K562 (cell line): ENCODE measurements at regions not wholly inside any gene's neighbourhood (a gene's known extent, or its start where the extent isn't known, plus 50 kb on each side); places are given as distances from the start of the nearest gene placed in this dataset.
"Not testable (repeated sequence)": the region's sequence is repeated elsewhere in the genome, so short reads cannot be mapped to it uniquely, and the experiment has no call there.

Source experiments
- ATAC-seq: fragments of 200-7000 bp; cut with Tn5 transposase; 3 replicates; pipeline ENCODE4 v1.9.1; 2020; ENCODE audit warnings: moderate library complexity
- BruUV-seq: library from RNA; stranded (reverse); fragments of 400-500 nt; replicated peaks from 2 replicates; lab custom pipeline; 2021; lab: Mats Ljungman, UMichigan
- CTCF ChIA-PET: fragments of 300-600 bp; formaldehyde crosslinking; extraction: SDS; loops from one replicate; lab custom pipeline; 2021; ENCODE audit warnings: low intra/inter-chr PET ratio; lab: Yijun Ruan, JAX
- POLR2A ChIA-PET: fragments of 300-600, 350-650 bp; sonication (Branson Sonifier 250); formaldehyde crosslinking; extraction: SDS; loops from one replicate; lab custom pipeline; 2021; ENCODE audit warnings: antibody characterized with exemption, inconsistent platforms; lab: Yijun Ruan, JAX
- DNase-seq, 4 experiments: peaks; one replicate each; pipeline versions ENCODE4 v3.0.0 to v3.0.0-alpha.2; 2011 to 2018; ENCODE audit warnings: low spot score in 3 of 4, mixed read lengths in 3 of 4; ENCODE audit errors: extremely low read depth in 1 of 4
- FAIRE-seq: peaks from 2 replicates; lab custom pipeline; 2011; peaks lifted over from hg19 to GRCh38; lab: Jason Lieb, UNC
- H2AFZ ChIP-seq: 2 replicates; pipeline ENCODE4 v1.6.0; 2011; ENCODE audit warnings: low read depth, low read length, control low read depth, inconsistent platforms
- H3K27ac ChIP-seq: fragments of 200-600 bp; 3 replicates; pipeline ENCODE4 v1.8.0; 2011; ENCODE audit warnings: low read depth, mild to moderate bottlenecking, control low read depth, inconsistent platforms, low read length, moderate library complexity, mixed read lengths; ENCODE audit errors: extremely low read depth
- H3K27me3 ChIP-seq, 2 experiments: fragments of 300-600 bp in 1 of 2; 2 replicates in 1 of 2; 3 replicates in 1 of 2; pipeline versions ENCODE4 v1.6.0 to v1.8.0; 2011; ENCODE audit warnings: inconsistent platforms in 2 of 2, low read length in 2 of 2, mild to moderate bottlenecking in 1 of 2, mixed read lengths in 1 of 2, moderate library complexity in 1 of 2; ENCODE audit not compliant: control insufficient read depth in 2 of 2, insufficient read depth in 2 of 2
- H3K36me3 ChIP-seq: fragments of 300-600 bp; 3 replicates; pipeline ENCODE4 v1.8.0; 2011; ENCODE audit warnings: mild to moderate bottlenecking, low read length, inconsistent platforms; ENCODE audit not compliant: control insufficient read depth, insufficient read depth
- H3K4me1 ChIP-seq, 2 experiments: fragments of 200-600 bp in 1 of 2; replicated peaks in 1 of 2; 2 replicates in 1 of 2; 3 replicates in 1 of 2; pipeline versions ENCODE4 v1.5.1 to v1.8.0; 2011; ENCODE audit warnings: inconsistent platforms in 2 of 2, low read length in 2 of 2, mild to moderate bottlenecking in 1 of 2, mixed read lengths in 1 of 2, moderate library complexity in 1 of 2; ENCODE audit not compliant: control insufficient read depth in 2 of 2, insufficient read depth in 2 of 2
- H3K4me2 ChIP-seq: 2 replicates; pipeline ENCODE4 v1.6.1; 2011; ENCODE audit warnings: low read length, control low read depth, inconsistent platforms, mixed read lengths; ENCODE audit not compliant: insufficient read depth
- H3K4me3 ChIP-seq: fragments of 200-600 bp; sonication (generic), shearing (Covaris generic); 2 replicates; pipeline ENCODE4 v1.5.1; 2016; ENCODE audit warnings: control low read depth, inconsistent platforms
- H3K79me2 ChIP-seq: fragments of 200-600 bp; 3 replicates; pipeline ENCODE4 v1.8.0; 2011; ENCODE audit warnings: low read length, inconsistent platforms; ENCODE audit not compliant: control insufficient read depth, insufficient read depth
- H3K9ac ChIP-seq, 2 experiments: 2 replicates each; pipeline versions ENCODE4 v1.6.0 to v1.6.1; 2011; ENCODE audit warnings: low read depth in 2 of 2, low read length in 2 of 2, control low read depth in 1 of 2, inconsistent platforms in 1 of 2, mild to moderate bottlenecking in 1 of 2, mixed read lengths in 1 of 2; ENCODE audit not compliant: insufficient read depth in 1 of 2
- H3K9me1 ChIP-seq: one replicate; pipeline ENCODE4 v1.6.0; 2011; ENCODE audit warnings: inconsistent platforms, mild to moderate bottlenecking, low read length, moderate library complexity; ENCODE audit not compliant: control insufficient read depth, insufficient read depth
- H3K9me3 ChIP-seq: replicated peaks from 2 replicates; pipeline ENCODE4 v1.5.1; 2011; ENCODE audit warnings: low read depth, low read length, inconsistent platforms; ENCODE audit not compliant: control insufficient read depth, insufficient read depth
- H4K20me1 ChIP-seq: replicated peaks from 2 replicates; pipeline ENCODE4 v1.6.1; 2011; ENCODE audit warnings: low read length, inconsistent platforms, mixed read lengths; ENCODE audit not compliant: control insufficient read depth, insufficient read depth
- ZNF121 ChIP-seq: sonication (generic); formaldehyde crosslinking; conservative IDR thresholded peaks from 2 replicates; pipeline ENCODE4 v1.8.0; 2022; ENCODE audit warnings: missing genetic modification reagents
- WGBS: fragments of 100-300 bp; shearing (Covaris generic); methylation state at CpG from one replicate; pipeline ENCODE4 v1.1.6; 2016; ENCODE audit warnings: low coverage, mixed read lengths; ENCODE audit not compliant: insufficient coverage; ENCODE audit errors: missing lambda C conversion rate; 5-methylcytosine and 5-hydroxymethylcytosine counted together
- in situ Hi-C: fragments of 300-500 bp; cut with MboI; formaldehyde crosslinking; loops from 4 replicates; pipeline ENCODE4 v1.15.0; 2018; ENCODE audit warnings: inconsistent platforms, mixed read lengths
- intact Hi-C: fragments of 100-400 bp; cut with micrococcal nuclease; formaldehyde crosslinking; loops from 2 replicates; pipeline ENCODE4 v1.14.2; 2022

DNA sequence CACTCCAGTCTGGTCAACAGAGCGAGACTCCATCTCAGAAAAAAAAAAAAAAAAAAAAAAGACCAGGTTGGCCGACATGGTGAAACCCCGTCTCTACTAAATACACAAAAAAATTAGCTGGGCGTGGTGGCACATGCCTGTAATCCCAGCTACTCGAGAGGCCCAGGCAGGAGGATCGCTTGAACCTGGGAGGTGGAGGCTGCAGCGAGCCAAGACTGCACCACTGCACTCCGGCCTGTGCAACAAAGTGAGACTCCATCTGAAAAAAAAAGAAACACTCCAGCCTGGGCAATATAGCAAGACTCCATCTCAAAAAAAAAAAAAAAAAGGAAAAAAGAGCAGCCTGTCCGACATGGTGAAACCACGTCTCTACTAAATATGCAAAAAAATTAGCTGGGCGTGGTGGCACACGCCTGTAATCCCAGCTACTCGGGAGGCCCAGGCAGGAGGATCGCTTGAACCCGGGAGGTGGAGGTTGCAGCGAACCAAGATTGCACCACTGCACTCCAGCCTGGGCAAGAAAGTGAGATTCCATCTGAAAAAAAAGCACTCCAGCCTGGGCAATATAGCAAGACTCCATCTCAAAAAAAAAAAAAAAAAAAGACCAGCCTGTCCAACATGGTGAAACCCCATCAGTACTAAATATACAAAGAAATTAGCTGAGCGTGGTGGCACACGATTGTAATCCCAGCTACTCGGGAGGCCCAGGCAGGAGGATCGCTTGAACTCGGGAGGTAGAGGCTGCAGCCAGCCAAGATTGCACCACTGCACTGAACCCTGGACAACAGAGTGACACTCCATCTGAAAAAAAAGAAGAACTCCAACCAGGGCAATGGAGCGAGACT, 343.3 kb upstream of the PLGLB2 start:
- H3K9me1 ChIP-seq, H3K4me1 ChIP-seq, H3K79me2 ChIP-seq, intact Hi-C loops, POLR2A ChIA-PET, in situ Hi-C loops, H3K36me3 ChIP-seq, H2AFZ ChIP-seq, ATAC-seq, DNase-seq, H3K27ac ChIP-seq, H3K9me3 ChIP-seq, BruUV-seq, H3K4me2 ChIP-seq, H3K9ac ChIP-seq, FAIRE-seq, CTCF ChIA-PET, H3K27me3 ChIP-seq, H4K20me1 ChIP-seq, H3K4me3 ChIP-seq: not testable (repeated sequence)
- WGBS: 32% methylated on average over 16 of the region's 22 CpGs
- 0 out of 2 replicates have a peak, but pooled peaks have one; percentile 54 for TF ChIP-seq ZNF121 (CRISPR knock-in tag)

DNA sequence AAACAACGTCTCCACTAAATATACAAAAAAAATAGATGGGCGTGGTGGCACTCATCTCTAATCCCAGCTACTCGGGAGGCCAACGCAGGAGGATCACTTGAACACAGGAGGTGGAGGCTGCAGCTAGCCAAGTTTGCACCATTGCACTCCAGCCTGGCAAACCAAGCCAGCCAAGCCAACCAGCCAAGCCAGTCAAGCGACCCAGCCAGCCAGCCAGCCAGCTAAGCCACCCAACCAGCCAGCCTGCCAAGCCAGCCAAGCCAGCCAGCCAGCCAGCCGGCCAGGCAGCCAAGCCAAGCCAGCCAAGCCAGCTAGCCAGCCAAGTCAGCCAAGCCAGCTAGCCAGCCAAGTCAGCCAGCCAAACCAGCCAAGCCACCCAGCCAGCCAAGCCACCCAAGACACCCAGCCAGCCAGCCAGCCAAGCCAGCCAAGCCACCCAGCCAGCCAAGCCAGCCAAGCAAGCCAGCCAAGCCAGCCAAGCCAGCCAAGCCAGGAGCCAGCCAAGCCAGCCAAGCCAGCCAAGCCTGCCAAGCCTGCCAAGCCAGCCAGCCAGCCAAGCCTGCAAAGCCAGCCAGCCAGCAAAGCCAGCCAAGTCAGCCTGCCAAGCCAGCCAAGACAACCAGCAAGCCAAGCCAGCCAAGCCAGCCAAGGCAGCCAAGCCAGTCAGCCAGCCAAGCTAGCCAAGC, 342.2 kb upstream of the PLGLB2 start:
- not testable (repeated sequence) for DNase-seq, BruUV-seq

GRCh38 chr2:87406406-87407175, 341.3 kb upstream of the PLGLB2 start:
- ATAC-seq, H3K9me1 ChIP-seq, H3K4me2 ChIP-seq, H3K79me2 ChIP-seq, H3K9ac ChIP-seq, H4K20me1 ChIP-seq, BruUV-seq, H3K9me3 ChIP-seq, FAIRE-seq, H3K4me1 ChIP-seq, H3K36me3 ChIP-seq, H2AFZ ChIP-seq, intact Hi-C loops, POLR2A ChIA-PET, CTCF ChIA-PET, H3K27ac ChIP-seq, in situ Hi-C loops, H3K4me3 ChIP-seq, H3K27me3 ChIP-seq: not testable (repeated sequence)
- WGBS: 8% methylated on average over 2 of the region's 6 CpGs
- DNase-seq: peak in 1 of 4 experiments; percentile 1

More for the DNA sequence above, 342.2 kb upstream of the PLGLB2 start:
- 0% methylated on average over 2 of the region's 6 CpGs for WGBS
- H3K4me2 ChIP-seq, H3K27ac ChIP-seq, CTCF ChIA-PET, ATAC-seq, FAIRE-seq, H3K4me1 ChIP-seq, H3K9me3 ChIP-seq, H4K20me1 ChIP-seq, H3K4me3 ChIP-seq, H3K36me3 ChIP-seq, H3K27me3 ChIP-seq, H2AFZ ChIP-seq, intact Hi-C loops, H3K9ac ChIP-seq, in situ Hi-C loops, POLR2A ChIA-PET, H3K79me2 ChIP-seq, H3K9me1 ChIP-seq: not testable (repeated sequence)
